ENCODE measurements at regions not wholly inside any gene's neighbourhood (a gene's known extent, or its start where the extent isn't known, plus 50 kb on each side); places are given as distances from the start of the nearest gene placed in this dataset.

DNA sequence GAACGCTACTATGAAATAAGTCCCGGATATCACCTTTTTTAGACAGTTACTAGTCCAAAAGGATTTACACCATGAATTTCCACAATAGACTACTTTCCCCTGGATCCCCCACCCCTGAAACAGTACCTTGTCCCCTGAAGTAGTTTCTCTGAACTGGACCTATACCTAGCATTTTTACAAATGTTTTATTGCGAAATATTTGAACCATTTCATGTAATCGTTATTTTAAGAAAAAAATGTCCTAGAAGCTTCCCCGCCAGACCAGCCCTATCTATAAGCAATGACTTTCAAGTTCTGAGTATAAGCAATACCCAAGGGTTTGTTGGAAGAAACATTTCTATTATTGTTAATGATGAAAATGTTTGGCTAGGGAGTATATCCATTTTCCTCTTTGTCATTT, 517.8 kb upstream of the IGFBP7 start:
- TF ChIP-seq, protein P1, sequence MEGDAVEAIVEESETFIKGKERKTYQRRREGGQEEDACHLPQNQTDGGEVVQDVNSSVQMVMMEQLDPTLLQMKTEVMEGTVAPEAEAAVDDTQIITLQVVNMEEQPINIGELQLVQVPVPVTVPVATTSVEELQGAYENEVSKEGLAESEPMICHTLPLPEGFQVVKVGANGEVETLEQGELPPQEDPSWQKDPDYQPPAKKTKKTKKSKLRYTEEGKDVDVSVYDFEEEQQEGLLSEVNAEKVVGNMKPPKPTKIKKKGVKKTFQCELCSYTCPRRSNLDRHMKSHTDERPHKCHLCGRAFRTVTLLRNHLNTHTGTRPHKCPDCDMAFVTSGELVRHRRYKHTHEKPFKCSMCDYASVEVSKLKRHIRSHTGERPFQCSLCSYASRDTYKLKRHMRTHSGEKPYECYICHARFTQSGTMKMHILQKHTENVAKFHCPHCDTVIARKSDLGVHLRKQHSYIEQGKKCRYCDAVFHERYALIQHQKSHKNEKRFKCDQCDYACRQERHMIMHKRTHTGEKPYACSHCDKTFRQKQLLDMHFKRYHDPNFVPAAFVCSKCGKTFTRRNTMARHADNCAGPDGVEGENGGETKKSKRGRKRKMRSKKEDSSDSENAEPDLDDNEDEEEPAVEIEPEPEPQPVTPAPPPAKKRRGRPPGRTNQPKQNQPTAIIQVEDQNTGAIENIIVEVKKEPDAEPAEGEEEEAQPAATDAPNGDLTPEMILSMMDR (conservative IDR thresholded peaks at IDR 0.05) = no peak
- no peak for TF ChIP-seq ZFX (IDR thresholded peaks at IDR 0.05)
